HEK293 (cell line): ENCODE measurements at regions not wholly inside any gene's neighbourhood (a gene's known extent, or its start where the extent isn't known, plus 50 kb on each side); places are given as distances from the start of the nearest gene placed in this dataset.

Experiments
- CTCF ChIP-seq: fragments of 450-650 bp; formaldehyde crosslinking; IDR thresholded peaks from 2 replicates; pipeline ENCODE4 v1.5.1; 2016; ENCODE audit warnings: missing biosample characterization, missing genetic modification characterization
- EGR2 ChIP-seq: fragments of 450-650 bp; formaldehyde crosslinking; IDR thresholded peaks from 2 replicates; pipeline ENCODE4 v1.5.1; 2016; ENCODE audit warnings: low read depth, missing biosample characterization, missing genetic modification characterization
- HIC1 ChIP-seq: fragments of 450-650 bp; formaldehyde crosslinking; IDR thresholded peaks from 2 replicates; pipeline ENCODE4 v1.5.1; 2016; ENCODE audit warnings: missing biosample characterization, missing genetic modification characterization
- KLF1 ChIP-seq: fragments of 450-650 bp; formaldehyde crosslinking; IDR thresholded peaks from 2 replicates; pipeline ENCODE4 v1.5.1; 2016; ENCODE audit warnings: missing biosample characterization, missing genetic modification characterization
- PRDM10 ChIP-seq: fragments of 450-650 bp; formaldehyde crosslinking; IDR thresholded peaks from 2 replicates; pipeline ENCODE4 v1.5.1; 2016; ENCODE audit warnings: missing biosample characterization, missing genetic modification characterization
- SP7 ChIP-seq: fragments of 450-650 bp; formaldehyde crosslinking; IDR thresholded peaks from 2 replicates; pipeline ENCODE4 v1.5.1; 2016; ENCODE audit warnings: missing biosample characterization, missing genetic modification characterization
- ZBTB26 ChIP-seq: fragments of 450-650 bp; formaldehyde crosslinking; optimal IDR thresholded peaks from 2 replicates; pipeline ENCODE3; 2016; ENCODE audit warnings: missing biosample characterization, mild to moderate bottlenecking, missing genetic modification characterization
- ZIC2 ChIP-seq: fragments of 450-650 bp; formaldehyde crosslinking; IDR thresholded peaks from 2 replicates; pipeline ENCODE4 v1.5.1; 2016; ENCODE audit warnings: missing biosample characterization, missing genetic modification characterization
- ZNF121 ChIP-seq: fragments of 450-650 bp; formaldehyde crosslinking; IDR thresholded peaks from 2 replicates; pipeline ENCODE4 v1.5.1; 2016; ENCODE audit warnings: missing biosample characterization, missing genetic modification characterization
- ZNF146 ChIP-seq: fragments of 450-650 bp; formaldehyde crosslinking; IDR thresholded peaks from 2 replicates; pipeline ENCODE4 v1.5.1; 2016; ENCODE audit warnings: missing biosample characterization, missing genetic modification characterization
- ZNF302 ChIP-seq: fragments of 450-650 bp; formaldehyde crosslinking; IDR thresholded peaks from 2 replicates; pipeline ENCODE4 v1.5.1; 2016; ENCODE audit warnings: missing biosample characterization, missing genetic modification characterization, low read depth
- ZNF335 ChIP-seq: fragments of 450-650 bp; formaldehyde crosslinking; conservative IDR thresholded peaks from 2 replicates; pipeline ENCODE4 v1.5.1; 2016; ENCODE audit warnings: missing biosample characterization, missing genetic modification characterization
- ZNF398 ChIP-seq: fragments of 450-650 bp; formaldehyde crosslinking; IDR thresholded peaks from 2 replicates; pipeline ENCODE4 v1.5.1; 2017; ENCODE audit warnings: missing biosample characterization, missing genetic modification characterization
- ZNF423 ChIP-seq: fragments of 450-650 bp; formaldehyde crosslinking; IDR thresholded peaks from 2 replicates; pipeline ENCODE4 v1.5.1; 2016; ENCODE audit warnings: missing biosample characterization, missing genetic modification characterization
- ZNF449 ChIP-seq: fragments of 450-650 bp; formaldehyde crosslinking; IDR thresholded peaks from 2 replicates; pipeline ENCODE4 v1.5.1; 2017; ENCODE audit warnings: missing biosample characterization, mild to moderate bottlenecking, missing genetic modification characterization, moderate library complexity
- ZNF518A ChIP-seq: fragments of 450-650 bp; formaldehyde crosslinking; conservative IDR thresholded peaks from 2 replicates; pipeline ENCODE4 v1.5.1; 2016; ENCODE audit warnings: low read depth, missing biosample characterization, missing genetic modification characterization
- ZNF660 ChIP-seq: fragments of 450-650 bp; IDR thresholded peaks from 2 replicates; pipeline ENCODE4 v1.5.1; 2018; ENCODE audit warnings: missing biosample characterization, mild to moderate bottlenecking, missing genetic modification characterization

GRCh38 chr16:85334718-85335583, 222.7 kb upstream of the CIBAR2 start (continued):
- TF ChIP-seq ZNF518A (tag by site-specific recombination) = no peak
- peak; percentile 7 for TF ChIP-seq ZBTB26 (tag by site-specific recombination)
- TF ChIP-seq PRDM10 (tag by site-specific recombination) = 0 out of 2 replicates have a peak, but pooled peaks have one; percentile 15
- TF ChIP-seq EGR2 = peak; percentile 98
- TF ChIP-seq ZNF423 (tag by site-specific recombination) = peak; percentile 61; the same call in 1 of the 2 replicates
- TF ChIP-seq ZNF146 (tag by site-specific recombination) = no peak
- TF ChIP-seq ZNF660 = no peak
- TF ChIP-seq ZNF302 (tag by site-specific recombination) = no peak
- TF ChIP-seq ZNF121 = peak; percentile 39; the same call in 1 of the 2 replicates
- peak; percentile 14; the same call in 1 of the 2 replicates for TF ChIP-seq ZNF449 (tag by site-specific recombination)
- peak; percentile 91 for TF ChIP-seq KLF1 (tag by site-specific recombination)
- TF ChIP-seq CTCF = peak; percentile 44; the same call in 1 of the 2 replicates
- peak; percentile 90 for TF ChIP-seq SP7 (tag by site-specific recombination)
- peak; percentile 8; the same call in 1 of the 2 replicates for TF ChIP-seq ZNF398
- TF ChIP-seq ZNF335 = peak; percentile 57
- TF ChIP-seq HIC1 (tag by site-specific recombination) = no peak
- TF ChIP-seq ZIC2 = peak; percentile 96
